ENCODE measurements at regions not wholly inside any gene's neighbourhood (a gene's known extent, or its start where the extent isn't known, plus 50 kb on each side); places are given as distances from the start of the nearest gene placed in this dataset.

DNA sequence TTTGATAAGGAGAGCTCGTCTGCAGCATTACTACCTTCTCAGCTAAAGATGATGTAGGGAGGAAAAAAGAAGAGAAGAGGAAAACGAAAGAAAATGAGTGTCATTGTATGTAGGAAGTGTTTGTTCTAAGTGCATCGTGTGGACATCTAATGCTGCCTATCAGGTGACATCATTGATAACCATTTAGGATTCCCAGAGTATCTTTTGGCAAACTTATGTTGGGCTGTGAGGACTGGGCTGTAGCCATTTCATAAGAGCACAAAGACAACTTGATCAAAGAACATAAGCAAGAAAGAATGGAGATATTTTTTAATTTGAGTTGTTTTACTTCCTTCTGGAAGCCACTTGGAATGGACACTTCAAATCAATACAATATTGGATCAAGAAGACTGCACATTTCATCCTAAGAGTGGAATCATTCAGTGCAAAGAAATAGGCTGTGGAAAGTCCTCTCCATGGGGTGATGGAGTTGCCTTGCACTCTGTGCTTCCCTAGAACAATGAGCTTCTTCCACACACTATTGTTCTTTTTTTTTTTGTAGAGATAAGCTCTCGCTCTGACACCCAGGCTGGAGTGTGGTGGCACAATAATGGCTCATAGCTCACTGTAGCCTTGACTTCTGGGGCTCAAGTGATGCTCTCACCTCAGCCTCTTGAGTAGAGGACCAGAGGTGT lies 52.4 kb upstream of the UBL3 start:
- DNase-seq, result no peak
- no peak for ATAC-seq

DNA sequence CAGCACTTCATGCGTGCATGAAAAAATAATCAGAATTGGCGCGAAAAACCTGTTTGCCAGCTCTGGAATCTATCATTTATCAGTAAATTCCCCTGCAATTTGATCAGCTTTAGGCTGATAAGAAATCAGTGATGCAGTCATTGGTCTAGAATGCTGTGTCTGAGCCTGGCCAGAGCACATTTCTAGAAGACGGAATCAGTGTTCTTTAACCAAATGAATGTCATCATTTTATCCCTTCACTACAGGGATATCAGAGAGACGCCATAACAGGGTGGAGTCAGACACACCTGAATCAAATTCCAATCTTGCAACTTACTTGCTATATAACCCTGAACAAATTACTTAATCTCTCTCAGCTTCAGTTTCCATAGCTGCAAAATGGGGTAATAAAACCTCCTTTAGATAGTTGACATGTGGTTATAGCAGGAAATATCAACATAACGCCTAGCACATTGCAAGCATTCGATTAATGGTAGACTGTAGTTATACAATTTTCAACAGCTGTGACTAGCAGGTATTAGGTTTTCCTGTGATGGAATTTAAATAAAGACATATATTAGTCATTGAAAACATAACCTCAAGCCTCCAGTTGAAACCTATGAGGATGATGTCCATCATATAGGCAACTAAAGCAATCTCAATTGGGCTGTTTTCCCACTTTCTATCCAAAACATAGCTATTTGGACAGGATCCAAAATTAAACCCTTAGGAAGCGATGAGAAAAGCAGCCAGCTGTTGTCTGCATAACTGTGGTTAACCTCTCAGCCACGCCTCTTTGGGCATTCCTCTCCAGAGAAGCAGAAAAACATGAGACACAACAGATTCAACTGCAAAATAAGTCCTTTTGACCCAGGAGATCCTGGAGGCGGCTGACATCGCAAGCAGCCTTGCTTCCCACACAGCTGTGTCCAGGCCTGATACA lies 51.6 kb upstream of the UBL3 start:
- DNase-seq, result peak; percentile 9
- peak; percentile 52 for ATAC-seq
